Thyroid gland (tissue), 4 donors: ENCODE measurements at regions not wholly inside any gene's neighbourhood (a gene's known extent, or its start where the extent isn't known, plus 50 kb on each side); places are given as distances from the start of the nearest gene placed in this dataset.

Source experiments
- DNase-seq, 2 donors: peaks; one replicate each; pipeline ENCODE4 v3.0.0-alpha.2; 2019
- H3K27ac ChIP-seq, 3 donors: fragments of 200-600 bp; sonication (generic); 1 replicate in 2 of 3; 2 replicates in 1 of 3; pipeline ENCODE4 v1.5.1; 2016 to 2019; ENCODE audit warnings: mild to moderate bottlenecking in 1 of 3, moderate library complexity in 1 of 3
- H3K27me3 ChIP-seq: fragments of 200-600 bp; sonication (generic); one replicate; pipeline ENCODE4 v1.5.1; 2019
- H3K36me3 ChIP-seq, 2 donors: fragments of 200-600 bp; sonication (generic); one replicate each; pipeline ENCODE4 v1.5.1; 2016 to 2019
- H3K4me1 ChIP-seq, 2 donors: fragments of 200-600 bp; sonication (generic); one replicate each; pipeline ENCODE4 v1.5.1; 2017 to 2019
- H3K4me3 ChIP-seq, 3 donors: fragments of 200-600 bp; sonication (generic); replicated peaks in 1 of 3; 1 replicate in 2 of 3; 2 replicates in 1 of 3; pipeline ENCODE4 v1.5.1; 2016; ENCODE audit warnings: mild to moderate bottlenecking in 1 of 3
- H3K9me3 ChIP-seq: fragments of 200-600 bp; sonication (generic); one replicate; pipeline ENCODE4 v1.5.1; 2017
- CTCF ChIP-seq, 6 experiments: fragments of 200-600 bp in 3 of 6; fragments of 450-650 bp in 3 of 6; sonication (generic) in 3 of 6; IDR thresholded peaks; one replicate each; pipeline ENCODE4 v1.5.1; 2016 to 2019; ENCODE audit warnings: antibody characterized with exemption in 6 of 6, mild to moderate bottlenecking in 2 of 6, inconsistent platforms in 1 of 6, moderate library complexity in 1 of 6
- POLR2A ChIP-seq, 2 donors: fragments of 450-650 bp; IDR thresholded peaks; one replicate each; pipeline ENCODE4 v1.6.1; 2017; ENCODE audit warnings: antibody characterized with exemption in 2 of 2, mild to moderate bottlenecking in 2 of 2, moderate library complexity in 1 of 2
- WGBS, 2 donors: methylation state at CpG; one replicate each; pipeline ENCODE4 v1.1.5; 2017; 5-methylcytosine and 5-hydroxymethylcytosine counted together
- intact Hi-C: fragments of 100-400 bp; cut with DNase I; formaldehyde crosslinking; loops from one replicate; pipeline ENCODE4 v1.15.1; 2023

DNA sequence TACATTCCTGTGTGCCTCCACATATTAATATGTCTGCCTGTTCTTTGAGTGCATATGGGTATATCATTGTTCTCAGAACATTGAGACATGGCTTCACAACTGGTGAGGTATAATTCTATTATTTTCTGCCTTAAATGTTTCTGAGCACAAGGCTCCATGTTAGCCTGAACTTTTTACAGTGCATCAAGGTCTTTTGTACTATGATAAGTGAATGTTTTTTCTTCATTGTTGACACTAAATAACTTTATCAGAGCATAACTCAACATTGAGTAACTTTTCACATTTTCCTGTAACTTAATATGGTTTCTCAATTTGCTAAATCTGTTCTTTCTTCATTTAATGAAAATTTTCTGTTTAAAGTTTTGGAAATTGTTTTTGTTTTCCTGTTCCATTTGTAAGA is 262.9 kb downstream of the HNMT start:
- TF ChIP-seq CTCF (IDR thresholded peaks at IDR 0.05) (no peak), POLR2A (IDR thresholded peaks at IDR 0.05) (no peak)
- H3K4me1 ChIP-seq = no peaks in the 10 kb centered on the region
- H3K9me3 ChIP-seq = no peaks in the 10 kb centered on the region
- H3K36me3 ChIP-seq = no peaks in the 10 kb centered on the region
- no peak overlapping the region for H3K4me3 ChIP-seq
- intact Hi-C loops = no loop called here
- DNase-seq = no peak
- H3K27me3 ChIP-seq = no peaks in the 10 kb centered on the region
- H3K27ac ChIP-seq = no peak overlapping the region

GRCh38 chr2:138228101-138228500 is 263.8 kb downstream of the HNMT start:
- Histone ChIP-seq H3K4me3 (no peak overlapping the region), H3K27me3 (no peaks in the 10 kb centered on the region), H3K27ac (no peak overlapping the region), H3K4me1 (no peaks in the 10 kb centered on the region), H3K36me3 (no peaks in the 10 kb centered on the region), H3K9me3 (no peaks in the 10 kb centered on the region)
- intact Hi-C loops = no loop called here
- 80 to 84% methylated on average over 2 of the region's 2 CpGs for WGBS, 2 donors
- no peak for DNase-seq
- TF ChIP-seq CTCF (IDR thresholded peaks at IDR 0.05) = no peak
- TF ChIP-seq POLR2A (IDR thresholded peaks at IDR 0.05) = no peak

GRCh38 chr2:138234265-138234664 is 267.3 kb upstream of the SPOPL start:
- 88 to 92% methylated on average over 2 of the region's 2 CpGs for WGBS, 2 donors
- H3K27ac ChIP-seq = no peak overlapping the region
- intact Hi-C loops = no loop called here
- DNase-seq = no peak
- TF ChIP-seq POLR2A (IDR thresholded peaks at IDR 0.05) = no peak
- TF ChIP-seq CTCF (IDR thresholded peaks at IDR 0.05) = no peak
- H3K4me1 ChIP-seq = no peaks in the 10 kb centered on the region
- no peak overlapping the region for H3K4me3 ChIP-seq
- H3K9me3 ChIP-seq = no peaks in the 10 kb centered on the region
- H3K27me3 ChIP-seq = no peaks in the 10 kb centered on the region
- no peaks in the 10 kb centered on the region for H3K36me3 ChIP-seq

- Histone ChIP-seq H3K4me1 (no peaks in the 10 kb centered on the region), H3K36me3 (no peaks in the 10 kb centered on the region), H3K27ac (no peak overlapping the region), H3K9me3 (no peaks in the 10 kb centered on the region), H3K27me3 (no peaks in the 10 kb centered on the region), H3K4me3 (no peak overlapping the region)
- intact Hi-C loops = no loop called here
- WGBS, 2 donors = 87 to 93% methylated on average over 2 of the region's 2 CpGs
- DNase-seq = no peak
- no peak for TF ChIP-seq POLR2A (IDR thresholded peaks at IDR 0.05)
- TF ChIP-seq CTCF (IDR thresholded peaks at IDR 0.05) = no peak
These were observed 266.5 kb upstream of the SPOPL start for GRCh38 chr2:138235041-138235440.

DNA sequence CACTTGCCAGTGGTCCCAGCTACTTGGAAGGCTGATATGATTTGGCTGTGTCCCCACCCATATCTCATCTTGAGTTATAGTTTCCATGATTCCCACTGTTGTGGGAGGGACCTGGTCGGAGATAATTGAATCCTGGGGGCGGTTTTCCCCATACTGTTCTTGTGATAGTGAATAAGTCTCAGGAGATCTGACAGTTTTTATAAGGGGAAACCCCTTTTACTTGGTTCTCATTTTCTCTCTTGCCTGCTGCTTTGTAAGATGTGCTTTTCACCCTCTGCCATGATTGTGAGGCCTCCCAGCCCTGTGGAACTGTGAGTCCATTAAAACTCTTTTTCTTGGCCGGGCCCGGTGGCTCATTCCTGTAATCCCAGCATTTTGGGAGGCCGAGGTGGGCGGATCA is 265.4 kb upstream of the SPOPL start:
- H3K27ac ChIP-seq = no peak overlapping the region
- H3K4me3 ChIP-seq = no peak overlapping the region
- no peaks in the 10 kb centered on the region for H3K36me3 ChIP-seq
- no peak for DNase-seq
- intact Hi-C loops = no loop called here
- 89 to 93% methylated on average over 6 of the region's 6 CpGs for WGBS, 2 donors
- no peaks in the 10 kb centered on the region for H3K27me3 ChIP-seq
- no peaks in the 10 kb centered on the region for H3K9me3 ChIP-seq
- TF ChIP-seq POLR2A (IDR thresholded peaks at IDR 0.05) = no peak
- no peak for TF ChIP-seq CTCF (IDR thresholded peaks at IDR 0.05)
- H3K4me1 ChIP-seq = no peaks in the 10 kb centered on the region
